A549 (cell line): ENCODE measurements at regions not wholly inside any gene's neighbourhood (a gene's known extent, or its start where the extent isn't known, plus 50 kb on each side); places are given as distances from the start of the nearest gene placed in this dataset.

ENCODE experiments used
- ATAC-seq, 2 experiments: fragments of 200-7000 bp in 1 of 2; fragments of >200 bp in 1 of 2; cut with Nextera tagmentation in 1 of 2; cut with Tn5 transposase in 1 of 2; 3 replicates each; pipeline versions ENCODE4 v1.8.0 to v1.9.1; 2018 to 2020; ENCODE audit warnings: mild to moderate bottlenecking in 1 of 2, moderate library complexity in 1 of 2
- CTCF ChIA-PET: fragments of 300-600 bp; sonication (Branson Sonifier 250); formaldehyde crosslinking; extraction: SDS; loops from one replicate; lab custom pipeline; 2021; ENCODE audit warnings: antibody characterized with exemption, inconsistent platforms; lab: Yijun Ruan, JAX
- POLR2A ChIA-PET: fragments of 350-600 bp; formaldehyde crosslinking; extraction: SDS; loops from one replicate; lab custom pipeline; 2021; ENCODE audit warnings: antibody characterized with exemption, inconsistent platforms; lab: Yijun Ruan, JAX
- DNase-seq, 2 experiments: peaks; one replicate each; pipeline versions ENCODE4 v3.0.0 to v3.0.0-alpha.2; 2011 to 2016; ENCODE audit warnings: low read depth in 1 of 2, low spot score in 1 of 2
- FAIRE-seq: peaks from 2 replicates; lab custom pipeline; 2011; peaks lifted over from hg19 to GRCh38; lab: Jason Lieb, UNC
- H3K27ac ChIP-seq, 2 experiments: fragments of >200 bp; sonication (Bioruptor Twin); formaldehyde crosslinking; 3 replicates each; pipeline ENCODE4 v1.5.1; 2016 to 2017
- H3K4me1 ChIP-seq: fragments of >200 bp; sonication (Bioruptor Twin); formaldehyde crosslinking; 3 replicates; pipeline ENCODE4 v1.6.1; 2016
- H3K4me2 ChIP-seq: fragments of >200 bp; sonication (Bioruptor Twin); formaldehyde crosslinking; 3 replicates; pipeline ENCODE4 v1.6.1; 2016
- H3K4me3 ChIP-seq: fragments of >200 bp; sonication (Bioruptor Twin); formaldehyde crosslinking; 3 replicates; pipeline ENCODE4 v1.5.1; 2016
- H3K9me3 ChIP-seq: fragments of >200 bp; sonication (Bioruptor Twin); formaldehyde crosslinking; 3 replicates; pipeline ENCODE4 v1.6.1; 2016
- BHLHE40 ChIP-seq: IDR thresholded peaks from 2 replicates; pipeline ENCODE4 v1.6.1; 2012; ENCODE audit warnings: low read depth, low read length, inconsistent platforms
- CBX8 ChIP-seq: fragments of 200-600 bp; sonication (generic); IDR thresholded peaks from 2 replicates; pipeline ENCODE4 v1.6.1; 2016
- E2F6 ChIP-seq: IDR thresholded peaks from 2 replicates; pipeline ENCODE4 v1.6.1; 2012; ENCODE audit warnings: low read depth, borderline replicate concordance
- EHMT2 ChIP-seq: fragments of 200-600 bp; sonication (generic); IDR thresholded peaks from 2 replicates; pipeline ENCODE4 v1.6.1; 2016; ENCODE audit warnings: antibody characterized with exemption, low read depth, mild to moderate bottlenecking, moderate library complexity
- ELK1 ChIP-seq: fragments of 150-350 bp; IDR thresholded peaks from 2 replicates; pipeline ENCODE4 v1.6.1; 2014; ENCODE audit warnings: low read depth, mild to moderate bottlenecking, low read length
- EP300 ChIP-seq, 2 experiments: fragments of >200 bp; sonication (Bioruptor Twin); formaldehyde crosslinking; IDR thresholded peaks; 2 replicates in 1 of 2; 3 replicates in 1 of 2; pipeline ENCODE4 v1.6.1; 2016 to 2017
- ESRRA ChIP-seq: fragments of 150-350 bp; IDR thresholded peaks from 2 replicates; pipeline ENCODE4 v1.6.1; 2014; ENCODE audit warnings: mild to moderate bottlenecking, low read length, borderline replicate concordance
- FOXS1 ChIP-seq: fragments of 250-450 bp; sonication (Bioruptor Pico); IDR thresholded peaks from 2 replicates; pipeline ENCODE4 v1.5.0; 2020; ENCODE audit warnings: mild to moderate bottlenecking, moderate library complexity
- HDAC2 ChIP-seq: fragments of 200-600 bp; sonication (generic); IDR thresholded peaks from 2 replicates; pipeline ENCODE4 v1.6.1; 2016
- HES2 ChIP-seq: fragments of >200 bp; sonication (Bioruptor Twin); formaldehyde crosslinking; IDR thresholded peaks from 2 replicates; pipeline ENCODE4 v1.6.1; 2016
- HMGXB4 ChIP-seq: fragments of 250-450 bp; sonication (Bioruptor Pico); IDR thresholded peaks from 2 replicates; pipeline ENCODE4 v1.5.0; 2021; ENCODE audit warnings: mild to moderate bottlenecking, moderate library complexity, borderline replicate concordance
- JUN ChIP-seq, 2 experiments: fragments of >200 bp; sonication (Bioruptor Twin); formaldehyde crosslinking; IDR thresholded peaks; 2 replicates in 1 of 2; 3 replicates in 1 of 2; pipeline ENCODE4 v1.6.1; 2016 to 2017
- MAFK ChIP-seq: fragments of 450-650 bp; IDR thresholded peaks from 2 replicates; pipeline ENCODE4 v1.6.1; 2014; ENCODE audit not compliant: partially characterized antibody
- MAZ ChIP-seq: fragments of 150-350 bp; IDR thresholded peaks from 2 replicates; pipeline ENCODE4 v1.6.1; 2014; ENCODE audit warnings: antibody characterized with exemption, low read depth, low read length, borderline replicate concordance
- POLR2AphosphoS2 ChIP-seq: conservative IDR thresholded peaks from 2 replicates; pipeline ENCODE4 v1.6.1; 2012; ENCODE audit warnings: low read length, improper control_type of control experiment, inconsistent platforms
- RAD21 ChIP-seq, 2 experiments: fragments of >200 bp in 1 of 2; sonication (Bioruptor Twin) in 1 of 2; formaldehyde crosslinking in 1 of 2; IDR thresholded peaks in 1 of 2; conservative IDR thresholded peaks in 1 of 2; 2 replicates in 1 of 2; 3 replicates in 1 of 2; pipeline ENCODE4 v1.6.1; 2012 to 2018; ENCODE audit warnings: inconsistent platforms in 1 of 2
- REST ChIP-seq: fragments of 200-600 bp; sonication (generic); IDR thresholded peaks from 2 replicates; pipeline ENCODE4 v1.6.1; 2016; ENCODE audit warnings: antibody characterized with exemption, mild to moderate bottlenecking, moderate library complexity
- ZC3H11A ChIP-seq: fragments of 450-650 bp; IDR thresholded peaks from 2 replicates; pipeline ENCODE4 v1.6.1; 2014; ENCODE audit warnings: antibody characterized with exemption, mild to moderate bottlenecking
- ZFP36 ChIP-seq: fragments of 450-650 bp; IDR thresholded peaks from 2 replicates; pipeline ENCODE4 v1.6.1; 2014; ENCODE audit warnings: borderline replicate concordance; ENCODE audit not compliant: partially characterized antibody
- WGBS: methylation state at CpG from one replicate; pipeline ENCODE4 v1.1.6; 2017; ENCODE audit errors: missing lambda C conversion rate; 5-methylcytosine and 5-hydroxymethylcytosine counted together

- Histone ChIP-seq H3K4me2 (no peak overlapping the region), H3K4me3 (no peak overlapping the region), H3K9me3 (0 out of 3 replicates have a peak, but pooled peaks cover 2% of the 10 kb centered on the region), H3K4me1 (no peaks in the 10 kb centered on the region), H3K27ac (no peak overlapping the region)
- ChIA-PET POLR2A (no interaction called here), CTCF (no interaction called here)
- 35% methylated on average over 10 of the region's 10 CpGs for WGBS
- TF ChIP-seq HDAC2 = no peak
- TF ChIP-seq ZFP36 = no peak
- no peak for TF ChIP-seq EHMT2
- no peak for FAIRE-seq
- no peak for ATAC-seq
- DNase-seq = no peak
Measured at GRCh38 chr2:78865667-78866066, 159.8 kb upstream of the REG3G start.

GRCh38 chr2:78870343-78870967, 155.0 kb upstream of the REG3G start:
- H3K4me2 ChIP-seq = no peak overlapping the region
- TF ChIP-seq MAFK (no peak), HMGXB4 (CRISPR knock-in tag) (no peak), REST (no peak), HES2 (no peak), ZC3H11A (no peak), MAZ (no peak), EHMT2 (no peak), EP300 (IDR thresholded peaks at IDR 0.05) (no peak), JUN (IDR thresholded peaks at IDR 0.05) (no peak), POLR2AphosphoS2 (no peak), CBX8 (no peak), ELK1 (no peak), ESRRA (no peak), FOXS1 (CRISPR knock-in tag) (no peak), E2F6 (no peak), RAD21 (conservative IDR thresholded peaks at IDR 0.05 in 1 of 2, IDR thresholded peaks at IDR 0.05 in 1 of 2) (no peak), BHLHE40 (no peak)
- H3K4me3 ChIP-seq = no peak overlapping the region
- H3K9me3 ChIP-seq = no peaks in the 10 kb centered on the region
- FAIRE-seq = peak; percentile 43
- POLR2A ChIA-PET = no interaction called here
- WGBS = 4% methylated on average over 1 of the region's 1 CpG
- ATAC-seq = no peak
- no peak overlapping the region for H3K27ac ChIP-seq
- CTCF ChIA-PET = no interaction called here
- no peak for DNase-seq
- H3K4me1 ChIP-seq = no peaks in the 10 kb centered on the region
